ENCODE measurements at regions not wholly inside any gene's neighbourhood (a gene's known extent, or its start where the extent isn't known, plus 50 kb on each side); places are given as distances from the start of the nearest gene placed in this dataset.

GRCh38 chr9:25804856-25805255 is 126.6 kb upstream of the TUSC1 start:
- TF ChIP-seq STAT6 (CRISPR knock-in tag; conservative IDR thresholded peaks at IDR 0.05; ENCODE audit: low read depth) (no peak), ATF2 (CRISPR knock-in tag; IDR thresholded peaks at IDR 0.05; ENCODE audit: borderline replicate concordance, low read depth) (no peak), E2F5 (CRISPR knock-in tag; IDR thresholded peaks at IDR 0.05) (no peak), CTCF (IDR thresholded peaks at IDR 0.05) (no peak), MYBL2 (CRISPR knock-in tag; IDR thresholded peaks at IDR 0.05) (no peak), ZNF121 (CRISPR knock-in tag; IDR thresholded peaks at IDR 0.05) (no peak), SP1 (CRISPR knock-in tag; conservative IDR thresholded peaks at IDR 0.05) (no peak)
